ENCODE measurements at regions not wholly inside any gene's neighbourhood (a gene's known extent, or its start where the extent isn't known, plus 50 kb on each side); places are given as distances from the start of the nearest gene placed in this dataset.
"Not testable (repeated sequence)": the region's sequence is repeated elsewhere in the genome, so short reads cannot be mapped to it uniquely, and the experiment has no call there.

GRCh38 chr9:18294229-18294628 is 179.7 kb upstream of the ADAMTSL1 start:
- DNase-seq = no peak
- intact Hi-C loops (cut with DNase I) = no loop called here
- ATAC-seq = no peak
- H3K4me1 ChIP-seq (ENCODE audit: control insufficient read depth, insufficient read depth, low read length) = no peaks in the 10 kb centered on the region
- no peaks in the 10 kb centered on the region for H3K9me3 ChIP-seq (ENCODE audit: control insufficient read depth, low read length)
- no peak overlapping the region for H3K4me3 ChIP-seq (ENCODE audit: low read length)
- H3K27ac ChIP-seq (ENCODE audit: low read length) = no peak overlapping the region
- H3K27me3 ChIP-seq (ENCODE audit: control insufficient read depth, insufficient read depth) = no peaks in the 10 kb centered on the region
- WGBS = 37% methylated on average over 1 of the region's 1 CpG

GRCh38 chr9:18296702-18297055 is 177.3 kb upstream of the ADAMTSL1 start:
- 53% methylated on average over 1 of the region's 1 CpG for WGBS
- H3K4me3 ChIP-seq (ENCODE audit: low read length) = no peak overlapping the region
- H3K9me3 ChIP-seq (ENCODE audit: control insufficient read depth, low read length) = no peaks in the 10 kb centered on the region
- no peaks in the 10 kb centered on the region for H3K27me3 ChIP-seq (ENCODE audit: control insufficient read depth, insufficient read depth)
- no peak overlapping the region for H3K27ac ChIP-seq (ENCODE audit: low read length)
- peak; percentile 40 to 90 for ATAC-seq
- no peaks in the 10 kb centered on the region for H3K4me1 ChIP-seq (ENCODE audit: control insufficient read depth, insufficient read depth, low read length)
- intact Hi-C loops (cut with DNase I) = no loop called here
- no peak for DNase-seq

- Histone ChIP-seq H3K4me3 (ENCODE audit: low read length) (peak overlapping the region; percentile 3), H3K4me1 (ENCODE audit: control insufficient read depth, insufficient read depth, low read length) (no peaks in the 10 kb centered on the region), H3K27me3 (ENCODE audit: control insufficient read depth, insufficient read depth) (no peaks in the 10 kb centered on the region), H3K27ac (ENCODE audit: low read length) (no peak overlapping the region), H3K9me3 (ENCODE audit: control insufficient read depth, low read length) (no peaks in the 10 kb centered on the region)
- WGBS = 35% methylated on average over 9 of the region's 9 CpGs
- no peak for DNase-seq
- peak; percentile 65 to 94 for ATAC-seq
- intact Hi-C loops (cut with DNase I) = no loop called here
Observed at GRCh38 chr9:18297056-18297841, 176.7 kb upstream of the ADAMTSL1 start.

GRCh38 chr9:18299449-18299848 is 174.5 kb upstream of the ADAMTSL1 start:
- no peak overlapping the region for H3K4me3 ChIP-seq (ENCODE audit: low read length)
- ATAC-seq (no peak), DNase-seq (no peak)
- no peaks in the 10 kb centered on the region for H3K9me3 ChIP-seq (ENCODE audit: control insufficient read depth, low read length)
- 83% methylated on average over 5 of the region's 5 CpGs for WGBS
- H3K27me3 ChIP-seq (ENCODE audit: control insufficient read depth, insufficient read depth) = no peaks in the 10 kb centered on the region
- H3K4me1 ChIP-seq (ENCODE audit: control insufficient read depth, insufficient read depth, low read length) = no peaks in the 10 kb centered on the region
- no peak overlapping the region for H3K27ac ChIP-seq (ENCODE audit: low read length)
- intact Hi-C loops (cut with DNase I) = no loop called here

- ATAC-seq; intact Hi-C loops (cut with DNase I); H3K9me3 ChIP-seq (ENCODE audit: control insufficient read depth, low read length): not testable (repeated sequence)
Observed at GRCh38 chr9:18305167-18305806, 168.7 kb upstream of the ADAMTSL1 start.

GRCh38 chr9:18314316-18314715 is 159.6 kb upstream of the ADAMTSL1 start:
- no peak overlapping the region for H3K27ac ChIP-seq (ENCODE audit: low read length)
- H3K9me3 ChIP-seq (ENCODE audit: control insufficient read depth, low read length) = no peaks in the 10 kb centered on the region
- intact Hi-C loops (cut with DNase I) = no loop called here
- DNase-seq (peak in 1 of 3 donors; percentile 19), ATAC-seq (no peak)
- 93% methylated on average over 14 of the region's 14 CpGs for WGBS
- no peak overlapping the region for H3K4me3 ChIP-seq (ENCODE audit: low read length)
- H3K4me1 ChIP-seq (ENCODE audit: control insufficient read depth, insufficient read depth, low read length) = no peaks in the 10 kb centered on the region
- no peaks in the 10 kb centered on the region for H3K27me3 ChIP-seq (ENCODE audit: control insufficient read depth, insufficient read depth)

More at GRCh38 chr9:18305167-18305806, 168.7 kb upstream of the ADAMTSL1 start:
- not testable (repeated sequence) for H3K4me3 ChIP-seq (ENCODE audit: low read length); H3K27ac ChIP-seq (ENCODE audit: low read length); H3K27me3 ChIP-seq (ENCODE audit: control insufficient read depth, insufficient read depth); H3K4me1 ChIP-seq (ENCODE audit: control insufficient read depth, insufficient read depth, low read length); DNase-seq
- WGBS = 84% methylated on average over 10 of the region's 10 CpGs

- 95% methylated on average over 1 of the region's 1 CpG for WGBS
- intact Hi-C loops (cut with DNase I) = no loop called here
Observed at GRCh38 chr9:18317896-18318295, 156.1 kb upstream of the ADAMTSL1 start.

GRCh38 chr9:18319918-18320445 is 154.0 kb upstream of the ADAMTSL1 start:
- H3K4me1 ChIP-seq (ENCODE audit: control insufficient read depth, insufficient read depth, low read length) = no peaks in the 10 kb centered on the region
- 53% methylated on average over 2 of the region's 2 CpGs for WGBS
- ATAC-seq (no peak), DNase-seq (no peak)
- H3K4me3 ChIP-seq (ENCODE audit: low read length) = no peak overlapping the region
- no peak overlapping the region for H3K27ac ChIP-seq (ENCODE audit: low read length)
- intact Hi-C loops (cut with DNase I) = no loop called here
- H3K9me3 ChIP-seq (ENCODE audit: control insufficient read depth, low read length) = no peaks in the 10 kb centered on the region
- H3K27me3 ChIP-seq (ENCODE audit: control insufficient read depth, insufficient read depth) = no peaks in the 10 kb centered on the region

More at GRCh38 chr9:18317896-18318295, 156.1 kb upstream of the ADAMTSL1 start:
- Histone ChIP-seq H3K27ac (ENCODE audit: low read length) (no peak overlapping the region), H3K9me3 (ENCODE audit: control insufficient read depth, low read length) (no peaks in the 10 kb centered on the region), H3K4me1 (ENCODE audit: control insufficient read depth, insufficient read depth, low read length) (no peaks in the 10 kb centered on the region), H3K4me3 (ENCODE audit: low read length) (no peak overlapping the region), H3K27me3 (ENCODE audit: control insufficient read depth, insufficient read depth) (no peaks in the 10 kb centered on the region)
- DNase-seq (no peak), ATAC-seq (no peak)

- ATAC-seq = no peak
- Histone ChIP-seq H3K4me3 (ENCODE audit: low read length) (no peak overlapping the region), H3K4me1 (ENCODE audit: control insufficient read depth, insufficient read depth, low read length) (no peaks in the 10 kb centered on the region), H3K9me3 (ENCODE audit: control insufficient read depth, low read length) (no peaks in the 10 kb centered on the region), H3K27ac (ENCODE audit: low read length) (no peak overlapping the region), H3K27me3 (ENCODE audit: control insufficient read depth, insufficient read depth) (no peaks in the 10 kb centered on the region)
- DNase-seq = no peak
- intact Hi-C loops (cut with DNase I) = no loop called here
- 90% methylated on average over 2 of the region's 2 CpGs for WGBS
Observed at GRCh38 chr9:18324928-18325745, 148.8 kb upstream of the ADAMTSL1 start.

GRCh38 chr9:18325746-18326011 is 148.3 kb upstream of the ADAMTSL1 start:
- H3K27me3 ChIP-seq (ENCODE audit: control insufficient read depth, insufficient read depth); DNase-seq; H3K4me1 ChIP-seq (ENCODE audit: control insufficient read depth, insufficient read depth, low read length); intact Hi-C loops (cut with DNase I); H3K27ac ChIP-seq (ENCODE audit: low read length); H3K9me3 ChIP-seq (ENCODE audit: control insufficient read depth, low read length); ATAC-seq; H3K4me3 ChIP-seq (ENCODE audit: low read length): not testable (repeated sequence)
- WGBS = 99% methylated on average over 7 of the region's 7 CpGs

GRCh38 chr9:18327121-18327520 is 146.8 kb upstream of the ADAMTSL1 start:
- no peaks in the 10 kb centered on the region for H3K4me1 ChIP-seq (ENCODE audit: control insufficient read depth, insufficient read depth, low read length)
- H3K9me3 ChIP-seq (ENCODE audit: control insufficient read depth, low read length) = no peaks in the 10 kb centered on the region
- H3K27me3 ChIP-seq (ENCODE audit: control insufficient read depth, insufficient read depth) = no peaks in the 10 kb centered on the region
- H3K4me3 ChIP-seq (ENCODE audit: low read length) = no peak overlapping the region
- 74% methylated on average over 3 of the region's 3 CpGs for WGBS
- intact Hi-C loops (cut with DNase I) = no loop called here
- H3K27ac ChIP-seq (ENCODE audit: low read length) = no peak overlapping the region
- DNase-seq = no peak
- ATAC-seq = no peak

All from right cardiac atrium (tissue), 5 donors.